ENCODE measurements at regions not wholly inside any gene's neighbourhood (a gene's known extent, or its start where the extent isn't known, plus 50 kb on each side); places are given as distances from the start of the nearest gene placed in this dataset.

GRCh38 chr20:48166082-48166835 is 381.0 kb upstream of the SULF2 start:
- no peak for DNase-seq

- no peak for DNase-seq
These were observed 380.1 kb upstream of the SULF2 start for GRCh38 chr20:48165401-48165685.

GRCh38 chr20:48164566-48165400 is 379.5 kb upstream of the SULF2 start:
- DNase-seq = no peak

GRCh38 chr20:48164034-48164433 is 378.8 kb upstream of the SULF2 start:
- no peak for DNase-seq

- no peak for DNase-seq
These were observed 378.2 kb upstream of the SULF2 start for GRCh38 chr20:48163505-48163904.

GRCh38 chr20:48162621-48163020 is 377.3 kb upstream of the SULF2 start:
- DNase-seq = no peak

GRCh38 chr20:48159145-48160008 is 374.1 kb upstream of the SULF2 start:
- no peak for DNase-seq

GRCh38 chr20:48158014-48158413 is 372.7 kb upstream of the SULF2 start:
- no peak for DNase-seq

GRCh38 chr20:48156951-48157700 is 371.8 kb upstream of the SULF2 start:
- DNase-seq = no peak

- DNase-seq = no peak
These were observed 371.2 kb upstream of the SULF2 start for GRCh38 chr20:48156521-48156920.

- DNase-seq = no peak
These were observed 370.0 kb upstream of the SULF2 start for GRCh38 chr20:48155268-48155667.

GRCh38 chr20:48154040-48154765 is 368.9 kb upstream of the SULF2 start:
- no peak for DNase-seq

- DNase-seq = no peak
These were observed 368.2 kb upstream of the SULF2 start for GRCh38 chr20:48153523-48153922.

GRCh38 chr20:48153103-48153502 is 367.8 kb upstream of the SULF2 start:
- DNase-seq = no peak

- no peak for DNase-seq
These were observed 365.3 kb upstream of the SULF2 start for GRCh38 chr20:48150568-48150967.

- DNase-seq = no peak
These were observed 364.6 kb upstream of the SULF2 start for GRCh38 chr20:48149902-48150301.

- no peak for DNase-seq
These were observed 363.8 kb upstream of the SULF2 start for GRCh38 chr20:48148916-48149672.

- DNase-seq = no peak
These were observed 362.7 kb upstream of the SULF2 start for GRCh38 chr20:48148020-48148419.

- DNase-seq = no peak
These were observed 362.0 kb upstream of the SULF2 start for GRCh38 chr20:48147311-48147710.

GRCh38 chr20:48146877-48147276 is 361.6 kb upstream of the SULF2 start:
- DNase-seq = no peak

GRCh38 chr20:48146308-48146707 is 361.0 kb upstream of the SULF2 start:
- no peak for DNase-seq
